ENCODE measurements at regions not wholly inside any gene's neighbourhood (a gene's known extent, or its start where the extent isn't known, plus 50 kb on each side); places are given as distances from the start of the nearest gene placed in this dataset.

DNA sequence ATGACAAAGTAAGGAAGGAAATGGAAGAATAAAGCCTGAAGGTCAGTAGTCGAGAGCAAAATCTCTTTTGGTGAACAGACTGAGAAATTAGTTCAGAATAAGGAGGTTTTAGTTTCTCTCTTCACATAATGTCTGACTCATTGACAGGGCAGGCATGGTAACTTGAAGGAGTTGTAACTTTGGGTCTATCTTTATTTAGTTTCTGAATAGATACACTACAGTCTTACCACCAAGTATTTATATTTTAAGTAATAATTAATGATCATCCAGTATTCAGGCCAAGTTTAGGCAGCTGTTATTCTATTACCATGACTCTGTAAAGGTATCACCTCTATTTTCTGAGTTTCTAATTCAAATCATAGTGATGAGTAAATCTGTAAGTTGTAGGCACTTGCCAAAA lies 219.9 kb downstream of the SPRY2 start:
- CTCF ChIA-PET: no interaction called here

DNA sequence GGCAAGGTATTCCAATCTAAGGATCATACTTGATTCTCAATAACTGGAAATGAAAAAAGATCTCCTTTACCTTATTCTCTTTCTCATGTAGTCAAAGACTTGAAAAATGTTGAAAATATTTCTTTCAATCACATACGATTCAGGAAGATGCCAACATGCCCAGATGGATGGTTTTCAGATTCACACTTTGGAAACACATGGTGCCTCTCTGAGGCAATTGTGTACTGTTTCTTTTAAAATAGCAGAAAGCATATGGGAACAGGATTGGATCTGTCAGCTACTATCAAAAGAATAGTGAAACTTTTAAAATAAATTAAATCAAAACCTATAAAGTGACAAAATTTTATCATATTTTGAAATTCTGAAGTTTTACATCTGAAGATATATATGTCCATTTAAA lies 222.4 kb downstream of the SPRY2 start:
- Histone ChIP-seq H3K36me3 (ENCODE audit: insufficient read depth, low read length, poor library complexity, severe bottlenecking) (no peaks in the 10 kb centered on the region), H3K27me3 (replicated peaks; ENCODE audit: insufficient read depth, low read depth, low read length, poor library complexity) (no peaks in the 10 kb centered on the region), H3K9me3 (ENCODE audit: low read depth, low read length, poor library complexity, severe bottlenecking) (no peaks in the 10 kb centered on the region), H3K4me3 (ENCODE audit: low read depth, low read length, poor library complexity, severe bottlenecking) (no peak overlapping the region), H3K27ac (ENCODE audit: low read depth, low read length, poor library complexity, severe bottlenecking) (no peak overlapping the region), H3K4me1 (ENCODE audit: insufficient read depth, low read length, poor library complexity, severe bottlenecking) (peaks cover 5% of the 10 kb centered on the region)
- no peak for DNase-seq (ENCODE audit: low spot score)
- no TSS peak for BruUV-seq (replicated peaks)
- ChIA-PET POLR2A (ENCODE audit: low non-redundant PET) (no interaction called here), CTCF (no interaction called here)
- intact Hi-C loops (cut with micrococcal nuclease; ENCODE audit: unreplicated experiment): no loop called here
- TF ChIP-seq, protein P1, sequence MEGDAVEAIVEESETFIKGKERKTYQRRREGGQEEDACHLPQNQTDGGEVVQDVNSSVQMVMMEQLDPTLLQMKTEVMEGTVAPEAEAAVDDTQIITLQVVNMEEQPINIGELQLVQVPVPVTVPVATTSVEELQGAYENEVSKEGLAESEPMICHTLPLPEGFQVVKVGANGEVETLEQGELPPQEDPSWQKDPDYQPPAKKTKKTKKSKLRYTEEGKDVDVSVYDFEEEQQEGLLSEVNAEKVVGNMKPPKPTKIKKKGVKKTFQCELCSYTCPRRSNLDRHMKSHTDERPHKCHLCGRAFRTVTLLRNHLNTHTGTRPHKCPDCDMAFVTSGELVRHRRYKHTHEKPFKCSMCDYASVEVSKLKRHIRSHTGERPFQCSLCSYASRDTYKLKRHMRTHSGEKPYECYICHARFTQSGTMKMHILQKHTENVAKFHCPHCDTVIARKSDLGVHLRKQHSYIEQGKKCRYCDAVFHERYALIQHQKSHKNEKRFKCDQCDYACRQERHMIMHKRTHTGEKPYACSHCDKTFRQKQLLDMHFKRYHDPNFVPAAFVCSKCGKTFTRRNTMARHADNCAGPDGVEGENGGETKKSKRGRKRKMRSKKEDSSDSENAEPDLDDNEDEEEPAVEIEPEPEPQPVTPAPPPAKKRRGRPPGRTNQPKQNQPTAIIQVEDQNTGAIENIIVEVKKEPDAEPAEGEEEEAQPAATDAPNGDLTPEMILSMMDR (conservative IDR thresholded peaks at IDR 0.05; ENCODE audit: low read depth, low read length): no peak
- TF ChIP-seq EZH2 (IDR thresholded peaks at IDR 0.05; ENCODE audit: borderline replicate concordance, low read depth, low read length, poor library complexity, severe bottlenecking): no peak

More for the DNA sequence above, 219.9 kb downstream of the SPRY2 start:
- intact Hi-C loops (cut with micrococcal nuclease; ENCODE audit: unreplicated experiment): no loop called here
- Histone ChIP-seq H3K9me3 (ENCODE audit: low read depth, low read length, poor library complexity, severe bottlenecking) (no peaks in the 10 kb centered on the region), H3K36me3 (ENCODE audit: insufficient read depth, low read length, poor library complexity, severe bottlenecking) (no peaks in the 10 kb centered on the region), H3K4me3 (ENCODE audit: low read depth, low read length, poor library complexity, severe bottlenecking) (no peak overlapping the region), H3K4me1 (ENCODE audit: insufficient read depth, low read length, poor library complexity, severe bottlenecking) (no peaks in the 10 kb centered on the region), H3K27me3 (replicated peaks; ENCODE audit: insufficient read depth, low read depth, low read length, poor library complexity) (no peaks in the 10 kb centered on the region), H3K27ac (ENCODE audit: low read depth, low read length, poor library complexity, severe bottlenecking) (no peak overlapping the region)
- POLR2A ChIA-PET (ENCODE audit: low non-redundant PET): no interaction called here
- TF ChIP-seq, protein P1 (conservative IDR thresholded peaks at IDR 0.05; ENCODE audit: low read depth, low read length): no peak
- no peak for TF ChIP-seq EZH2 (IDR thresholded peaks at IDR 0.05; ENCODE audit: borderline replicate concordance, low read depth, low read length, poor library complexity, severe bottlenecking)
- no TSS peak for BruUV-seq (replicated peaks)
- DNase-seq (ENCODE audit: low spot score): no peak

DNA sequence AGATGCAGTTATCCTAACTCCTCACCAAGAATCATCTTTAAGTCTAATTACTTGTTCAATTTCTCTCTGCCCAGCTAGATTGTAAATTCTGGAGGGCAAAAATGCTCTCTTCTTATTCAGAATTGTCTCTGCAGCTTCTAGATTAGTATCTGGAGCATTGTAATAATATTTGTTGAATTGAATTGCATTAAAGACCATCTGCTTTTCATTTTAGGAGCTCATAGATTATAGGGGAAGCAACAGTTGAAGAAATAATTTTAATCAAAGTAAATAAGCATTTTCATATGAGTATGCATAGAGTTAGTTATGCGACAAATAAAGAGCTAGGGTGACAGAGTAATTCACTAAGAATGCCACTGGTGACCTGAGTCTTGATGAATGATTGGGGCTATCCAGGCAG lies 222.8 kb downstream of the SPRY2 start:
- H3K9me3 ChIP-seq (ENCODE audit: low read depth, low read length, poor library complexity, severe bottlenecking): no peaks in the 10 kb centered on the region
- peaks cover 5% of the 10 kb centered on the region for H3K4me1 ChIP-seq (ENCODE audit: insufficient read depth, low read length, poor library complexity, severe bottlenecking)
- CTCF ChIA-PET: no interaction called here
- no peak overlapping the region for H3K27ac ChIP-seq (ENCODE audit: low read depth, low read length, poor library complexity, severe bottlenecking)
- no peaks in the 10 kb centered on the region for H3K36me3 ChIP-seq (ENCODE audit: insufficient read depth, low read length, poor library complexity, severe bottlenecking)
- POLR2A ChIA-PET (ENCODE audit: low non-redundant PET): no interaction called here
- no TSS peak for BruUV-seq (replicated peaks)
- H3K27me3 ChIP-seq (replicated peaks; ENCODE audit: insufficient read depth, low read depth, low read length, poor library complexity): no peaks in the 10 kb centered on the region
- TF ChIP-seq, protein P1 (conservative IDR thresholded peaks at IDR 0.05; ENCODE audit: low read depth, low read length): no peak
- intact Hi-C loops (cut with micrococcal nuclease; ENCODE audit: unreplicated experiment): no loop called here
- no peak overlapping the region for H3K4me3 ChIP-seq (ENCODE audit: low read depth, low read length, poor library complexity, severe bottlenecking)
- DNase-seq (ENCODE audit: low spot score): no peak
